ENCODE measurements at regions not wholly inside any gene's neighbourhood (a gene's known extent, or its start where the extent isn't known, plus 50 kb on each side); places are given as distances from the start of the nearest gene placed in this dataset.

DNA sequence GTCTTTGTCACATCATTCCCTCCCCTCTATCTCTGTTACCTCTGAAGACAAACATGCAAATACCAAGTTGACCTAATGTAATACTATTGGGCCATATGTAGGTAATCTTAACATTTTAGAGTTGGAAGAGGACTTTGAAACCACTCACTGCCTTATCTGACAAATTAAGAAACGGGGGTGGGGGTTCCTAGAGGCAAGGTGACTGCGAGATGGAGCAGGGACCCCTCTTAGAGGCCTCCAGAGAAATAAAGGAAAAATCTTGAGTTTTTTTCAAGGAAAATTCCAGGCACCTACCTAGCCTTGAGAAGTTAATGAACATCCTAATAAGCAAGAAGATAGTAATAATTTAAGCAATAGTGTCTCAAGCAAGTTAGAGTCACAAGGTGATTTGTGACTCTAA is 270.8 kb downstream of the CD83 start:
- no peak for TF ChIP-seq POLR2A (IDR thresholded peaks at IDR 0.05)
- TF ChIP-seq, protein P1, sequence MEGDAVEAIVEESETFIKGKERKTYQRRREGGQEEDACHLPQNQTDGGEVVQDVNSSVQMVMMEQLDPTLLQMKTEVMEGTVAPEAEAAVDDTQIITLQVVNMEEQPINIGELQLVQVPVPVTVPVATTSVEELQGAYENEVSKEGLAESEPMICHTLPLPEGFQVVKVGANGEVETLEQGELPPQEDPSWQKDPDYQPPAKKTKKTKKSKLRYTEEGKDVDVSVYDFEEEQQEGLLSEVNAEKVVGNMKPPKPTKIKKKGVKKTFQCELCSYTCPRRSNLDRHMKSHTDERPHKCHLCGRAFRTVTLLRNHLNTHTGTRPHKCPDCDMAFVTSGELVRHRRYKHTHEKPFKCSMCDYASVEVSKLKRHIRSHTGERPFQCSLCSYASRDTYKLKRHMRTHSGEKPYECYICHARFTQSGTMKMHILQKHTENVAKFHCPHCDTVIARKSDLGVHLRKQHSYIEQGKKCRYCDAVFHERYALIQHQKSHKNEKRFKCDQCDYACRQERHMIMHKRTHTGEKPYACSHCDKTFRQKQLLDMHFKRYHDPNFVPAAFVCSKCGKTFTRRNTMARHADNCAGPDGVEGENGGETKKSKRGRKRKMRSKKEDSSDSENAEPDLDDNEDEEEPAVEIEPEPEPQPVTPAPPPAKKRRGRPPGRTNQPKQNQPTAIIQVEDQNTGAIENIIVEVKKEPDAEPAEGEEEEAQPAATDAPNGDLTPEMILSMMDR (IDR thresholded peaks at IDR 0.05): no peak

All from body of pancreas (tissue), 4 donors.